Naive thymus-derived CD8-positive, alpha-beta T cell (primary cell): ENCODE measurements at regions not wholly inside any gene's neighbourhood (a gene's known extent, or its start where the extent isn't known, plus 50 kb on each side); places are given as distances from the start of the nearest gene placed in this dataset.

Source experiments
- ATAC-seq, 2 donors: fragments of 150-1000 bp; cut with Tn5 transposase in 1 of 2; sonication (Bioruptor Pico), chemical (Tn5 transposase) in 1 of 2; 1 replicate in 1 of 2; 2 replicates in 1 of 2; pipeline ENCODE4 v1.10.0; 2021; ENCODE audit warnings: mild to moderate bottlenecking in 2 of 2, moderate library complexity in 2 of 2
- POLR2A ChIA-PET: fragments of 350-600 bp; sonication (Branson Sonifier 250); formaldehyde crosslinking; loops from one replicate; lab custom pipeline; 2021; ENCODE audit warnings: antibody characterized with exemption; lab: Charles Lee
- DNase-seq, 10 donors: peaks; one replicate each; pipeline versions ENCODE4 v3.0.0 to v3.0.0-alpha.2; 2020 to 2022
- H3K27ac Mint-ChIP-seq, 10 donors: one replicate each; pipeline ENCODE4 v1.8.0; 2020 to 2022; ENCODE audit warnings: mild to moderate bottlenecking in 10 of 10, mixed read lengths in 10 of 10, moderate library complexity in 4 of 10, inconsistent platforms in 1 of 10
- H3K27me3 Mint-ChIP-seq, 5 donors: one replicate each; pipeline ENCODE4 v1.8.0; 2021 to 2022; ENCODE audit warnings: mixed read lengths in 5 of 5
- H3K36me3 Mint-ChIP-seq, 3 donors: one replicate each; pipeline ENCODE4 v1.8.0; 2020 to 2022; ENCODE audit warnings: mixed read lengths in 3 of 3, mild to moderate bottlenecking in 2 of 3, inconsistent platforms in 1 of 3
- H3K4me1 Mint-ChIP-seq, 4 donors: one replicate each; pipeline ENCODE4 v1.8.0; 2021 to 2022; ENCODE audit warnings: mixed read lengths in 4 of 4
- H3K4me3 Mint-ChIP-seq, 10 donors: one replicate each; pipeline ENCODE4 v1.8.0; 2020 to 2022; ENCODE audit warnings: mild to moderate bottlenecking in 10 of 10, mixed read lengths in 10 of 10, moderate library complexity in 6 of 10, inconsistent platforms in 1 of 10
- H3K9me3 Mint-ChIP-seq, 9 donors: one replicate each; pipeline ENCODE4 v1.8.0; 2020 to 2022; ENCODE audit warnings: mixed read lengths in 9 of 9, mild to moderate bottlenecking in 3 of 9, inconsistent platforms in 1 of 9, moderate library complexity in 1 of 9

- no peaks in the 10 kb centered on the region for H3K9me3 Mint-ChIP-seq
- DNase-seq (no peak), ATAC-seq (no peak)
- no peaks in the 10 kb centered on the region for H3K36me3 Mint-ChIP-seq
- H3K4me1 Mint-ChIP-seq = peaks cover 0 to 24% (median 0%) of the 10 kb centered on the region in 4 donors
- H3K27me3 Mint-ChIP-seq = no peaks in the 10 kb centered on the region
- no peak overlapping the region for H3K27ac Mint-ChIP-seq
- POLR2A ChIA-PET = no interaction called here
- H3K4me3 Mint-ChIP-seq = no peak overlapping the region
Measured at GRCh38 chr5:89303033-89303480, 420.1 kb upstream of the MEF2C start.

GRCh38 chr5:89302102-89302891 lies 419.3 kb upstream of the MEF2C start:
- Mint-ChIP-seq H3K4me1 (peaks cover 0 to 24% (median 0%) of the 10 kb centered on the region in 4 donors), H3K9me3 (no peaks in the 10 kb centered on the region), H3K27me3 (no peaks in the 10 kb centered on the region), H3K36me3 (no peaks in the 10 kb centered on the region), H3K4me3 (no peak overlapping the region), H3K27ac (peak overlapping the region in 1 of 10 donors; percentile 26)
- POLR2A ChIA-PET = no interaction called here
- ATAC-seq (no peak), DNase-seq (no peak)

- H3K27me3 Mint-ChIP-seq = no peaks in the 10 kb centered on the region
- POLR2A ChIA-PET = no interaction called here
Measured at GRCh38 chr5:89301321-89302025, 418.5 kb upstream of the MEF2C start.

GRCh38 chr5:89300426-89300970 lies 417.5 kb upstream of the MEF2C start:
- POLR2A ChIA-PET = no interaction called here
- H3K9me3 Mint-ChIP-seq = no peaks in the 10 kb centered on the region
- H3K27me3 Mint-ChIP-seq = no peaks in the 10 kb centered on the region
- DNase-seq (no peak), ATAC-seq (no peak)
- H3K4me3 Mint-ChIP-seq = no peak overlapping the region
- peaks cover 0 to 18% (median 0%) of the 10 kb centered on the region in 4 donors for H3K4me1 Mint-ChIP-seq
- no peak overlapping the region for H3K27ac Mint-ChIP-seq
- no peaks in the 10 kb centered on the region for H3K36me3 Mint-ChIP-seq

More at GRCh38 chr5:89301321-89302025, 418.5 kb upstream of the MEF2C start:
- Mint-ChIP-seq H3K4me3 (peak overlapping the region in 1 of 10 donors; percentile 5), H3K27ac (peak overlapping the region in 1 of 10 donors; percentile 26), H3K4me1 (peaks cover 0 to 24% (median 0%) of the 10 kb centered on the region in 4 donors), H3K36me3 (no peaks in the 10 kb centered on the region), H3K9me3 (no peaks in the 10 kb centered on the region)
- DNase-seq (no peak), ATAC-seq (no peak)

- Mint-ChIP-seq H3K27ac (no peak overlapping the region), H3K27me3 (no peaks in the 10 kb centered on the region), H3K9me3 (no peaks in the 10 kb centered on the region), H3K4me1 (peaks cover 0 to 17% (median 0%) of the 10 kb centered on the region in 4 donors), H3K4me3 (no peak overlapping the region), H3K36me3 (no peaks in the 10 kb centered on the region)
- ATAC-seq = no peak
- no peak for DNase-seq
- POLR2A ChIA-PET = no interaction called here
Measured at GRCh38 chr5:89299998-89300397, 417.0 kb upstream of the MEF2C start.

GRCh38 chr5:89297066-89297465 lies 414.1 kb upstream of the MEF2C start:
- Mint-ChIP-seq H3K9me3 (peaks cover 0 to 4% (median 0%) of the 10 kb centered on the region in 9 donors), H3K27ac (no peak overlapping the region), H3K36me3 (no peaks in the 10 kb centered on the region), H3K4me1 (peaks cover 0 to 27% (median 0%) of the 10 kb centered on the region in 4 donors), H3K4me3 (no peak overlapping the region), H3K27me3 (peaks cover 0 to 5% (median 0%) of the 10 kb centered on the region in 5 donors)
- DNase-seq (no peak), ATAC-seq (no peak)
- POLR2A ChIA-PET = no interaction called here

- Mint-ChIP-seq H3K27ac (peak overlapping the region in 1 of 10 donors; percentile 5), H3K4me1 (peaks cover 0 to 16% (median 0%) of the 10 kb centered on the region in 4 donors)
Measured at GRCh38 chr5:89293810-89294209, 410.8 kb upstream of the MEF2C start.

GRCh38 chr5:89292487-89292886 lies 409.5 kb upstream of the MEF2C start:
- Mint-ChIP-seq H3K27ac (no peak overlapping the region), H3K9me3 (peaks cover 0 to 4% (median 0%) of the 10 kb centered on the region in 9 donors), H3K4me1 (peaks cover 0 to 16% (median 0%) of the 10 kb centered on the region in 4 donors), H3K36me3 (no peaks in the 10 kb centered on the region), H3K4me3 (no peak overlapping the region), H3K27me3 (peaks cover 0 to 5% (median 0%) of the 10 kb centered on the region in 5 donors)
- POLR2A ChIA-PET = no interaction called here
- no peak for ATAC-seq
- no peak for DNase-seq

More at GRCh38 chr5:89293810-89294209, 410.8 kb upstream of the MEF2C start:
- H3K4me3 Mint-ChIP-seq = peak overlapping the region in 1 of 10 donors; percentile 32
- no peak for ATAC-seq
- POLR2A ChIA-PET = no interaction called here
- no peak for DNase-seq
- no peaks in the 10 kb centered on the region for H3K36me3 Mint-ChIP-seq
- H3K27me3 Mint-ChIP-seq = peaks cover 0 to 5% (median 0%) of the 10 kb centered on the region in 5 donors
- H3K9me3 Mint-ChIP-seq = peaks cover 0 to 4% (median 0%) of the 10 kb centered on the region in 9 donors

GRCh38 chr5:89289604-89290003 lies 406.6 kb upstream of the MEF2C start:
- DNase-seq = no peak
- Mint-ChIP-seq H3K27me3 (peaks cover 0 to 5% (median 0%) of the 10 kb centered on the region in 5 donors), H3K27ac (no peak overlapping the region), H3K9me3 (peaks cover 0 to 4% (median 0%) of the 10 kb centered on the region in 9 donors), H3K4me1 (peaks cover 0 to 23% (median 0%) of the 10 kb centered on the region in 4 donors), H3K36me3 (no peaks in the 10 kb centered on the region), H3K4me3 (no peak overlapping the region)
- POLR2A ChIA-PET = no interaction called here
- no peak for ATAC-seq

GRCh38 chr5:89287964-89288363 lies 405.0 kb upstream of the MEF2C start:
- POLR2A ChIA-PET = no interaction called here
- H3K27me3 Mint-ChIP-seq = no peaks in the 10 kb centered on the region
- H3K36me3 Mint-ChIP-seq = no peaks in the 10 kb centered on the region
- DNase-seq (no peak), ATAC-seq (no peak)
- H3K9me3 Mint-ChIP-seq = no peaks in the 10 kb centered on the region
- no peak overlapping the region for H3K4me3 Mint-ChIP-seq
- H3K4me1 Mint-ChIP-seq = peaks cover 0 to 13% (median 0%) of the 10 kb centered on the region in 4 donors
- H3K27ac Mint-ChIP-seq = no peak overlapping the region

GRCh38 chr5:89286320-89286719 lies 403.3 kb upstream of the MEF2C start:
- no peak for ATAC-seq
- POLR2A ChIA-PET = no interaction called here
- H3K27ac Mint-ChIP-seq = no peak overlapping the region
- no peaks in the 10 kb centered on the region for H3K27me3 Mint-ChIP-seq
- H3K9me3 Mint-ChIP-seq = no peaks in the 10 kb centered on the region
- no peak overlapping the region for H3K4me3 Mint-ChIP-seq
- H3K36me3 Mint-ChIP-seq = no peaks in the 10 kb centered on the region
- no peak for DNase-seq
- peaks cover 0 to 17% (median 0%) of the 10 kb centered on the region in 4 donors for H3K4me1 Mint-ChIP-seq

- Mint-ChIP-seq H3K4me1 (peaks cover 0 to 29% (median 0%) of the 10 kb centered on the region in 4 donors), H3K27me3 (peaks cover 0 to 3% (median 0%) of the 10 kb centered on the region in 5 donors), H3K4me3 (no peak overlapping the region), H3K36me3 (no peaks in the 10 kb centered on the region), H3K9me3 (peaks cover 0 to 2% (median 0%) of the 10 kb centered on the region in 9 donors), H3K27ac (no peak overlapping the region)
- no peak for DNase-seq
- POLR2A ChIA-PET = no interaction called here
- no peak for ATAC-seq
Measured at GRCh38 chr5:89283728-89284493, 400.9 kb upstream of the MEF2C start.
